ENCODE measurements at regions not wholly inside any gene's neighbourhood (a gene's known extent, or its start where the extent isn't known, plus 50 kb on each side); places are given as distances from the start of the nearest gene placed in this dataset.

DNA sequence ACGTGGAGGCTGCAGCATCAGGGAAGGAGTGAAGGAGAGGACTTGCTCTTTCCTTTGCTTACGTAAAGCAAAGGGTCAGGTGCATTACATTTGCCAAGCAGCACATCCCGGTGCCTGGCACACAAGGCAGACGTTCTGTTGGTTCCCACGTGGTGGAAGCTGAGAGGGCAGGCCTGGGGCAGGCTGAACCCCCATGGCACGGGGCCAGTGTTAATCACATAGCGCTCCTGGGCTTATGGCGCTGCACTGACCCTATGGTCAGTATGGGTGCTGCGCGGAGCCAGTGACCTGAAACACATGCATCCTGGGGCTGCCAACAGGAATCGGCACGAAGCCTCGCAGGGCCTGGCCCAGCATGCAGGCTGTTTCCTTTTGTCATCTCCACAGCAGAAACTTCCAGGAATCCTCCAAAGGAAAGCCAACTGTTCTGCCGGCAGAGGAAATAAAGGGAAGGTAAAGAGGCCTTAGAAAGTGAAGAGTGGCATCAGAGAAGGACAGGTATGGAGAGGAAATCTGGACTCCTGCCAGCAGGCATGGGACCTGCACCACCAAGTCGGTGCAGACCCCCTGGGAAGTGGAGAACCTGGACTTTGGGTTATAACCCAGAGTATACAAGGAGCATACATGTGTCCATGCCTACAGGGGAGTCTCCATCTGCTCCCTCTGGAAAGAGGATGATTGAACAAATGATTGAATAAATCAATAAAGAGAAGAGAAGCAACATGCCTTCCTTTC lies 560.2 kb downstream of the TCERG1L start:
- Histone ChIP-seq H3K27me3 (ENCODE audit: insufficient read depth, poor library complexity, severe bottlenecking) (no peaks in the 10 kb centered on the region), H3K4me3 (replicated peaks; ENCODE audit: insufficient read depth, low read length) (no peak overlapping the region), H3K27ac (replicated peaks) (no peak overlapping the region)
- no peak for DNase-seq (ENCODE audit: low read depth in 1 of 2, low spot score in 1 of 2)
- TF ChIP-seq GABPA (IDR thresholded peaks at IDR 0.05; ENCODE audit: low read depth) (no peak), SPI1 (IDR thresholded peaks at IDR 0.05; ENCODE audit: borderline replicate concordance, low read depth) (no peak), POLR2AphosphoS5 (IDR thresholded peaks at IDR 0.05; ENCODE audit: low read depth) (no peak)
- TF ChIP-seq, protein P1, sequence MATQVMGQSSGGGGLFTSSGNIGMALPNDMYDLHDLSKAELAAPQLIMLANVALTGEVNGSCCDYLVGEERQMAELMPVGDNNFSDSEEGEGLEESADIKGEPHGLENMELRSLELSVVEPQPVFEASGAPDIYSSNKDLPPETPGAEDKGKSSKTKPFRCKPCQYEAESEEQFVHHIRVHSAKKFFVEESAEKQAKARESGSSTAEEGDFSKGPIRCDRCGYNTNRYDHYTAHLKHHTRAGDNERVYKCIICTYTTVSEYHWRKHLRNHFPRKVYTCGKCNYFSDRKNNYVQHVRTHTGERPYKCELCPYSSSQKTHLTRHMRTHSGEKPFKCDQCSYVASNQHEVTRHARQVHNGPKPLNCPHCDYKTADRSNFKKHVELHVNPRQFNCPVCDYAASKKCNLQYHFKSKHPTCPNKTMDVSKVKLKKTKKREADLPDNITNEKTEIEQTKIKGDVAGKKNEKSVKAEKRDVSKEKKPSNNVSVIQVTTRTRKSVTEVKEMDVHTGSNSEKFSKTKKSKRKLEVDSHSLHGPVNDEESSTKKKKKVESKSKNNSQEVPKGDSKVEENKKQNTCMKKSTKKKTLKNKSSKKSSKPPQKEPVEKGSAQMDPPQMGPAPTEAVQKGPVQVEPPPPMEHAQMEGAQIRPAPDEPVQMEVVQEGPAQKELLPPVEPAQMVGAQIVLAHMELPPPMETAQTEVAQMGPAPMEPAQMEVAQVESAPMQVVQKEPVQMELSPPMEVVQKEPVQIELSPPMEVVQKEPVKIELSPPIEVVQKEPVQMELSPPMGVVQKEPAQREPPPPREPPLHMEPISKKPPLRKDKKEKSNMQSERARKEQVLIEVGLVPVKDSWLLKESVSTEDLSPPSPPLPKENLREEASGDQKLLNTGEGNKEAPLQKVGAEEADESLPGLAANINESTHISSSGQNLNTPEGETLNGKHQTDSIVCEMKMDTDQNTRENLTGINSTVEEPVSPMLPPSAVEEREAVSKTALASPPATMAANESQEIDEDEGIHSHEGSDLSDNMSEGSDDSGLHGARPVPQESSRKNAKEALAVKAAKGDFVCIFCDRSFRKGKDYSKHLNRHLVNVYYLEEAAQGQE (IDR thresholded peaks at IDR 0.05; ENCODE audit: insufficient replicate concordance, low read depth): no peak
- TF ChIP-seq, protein P2, sequence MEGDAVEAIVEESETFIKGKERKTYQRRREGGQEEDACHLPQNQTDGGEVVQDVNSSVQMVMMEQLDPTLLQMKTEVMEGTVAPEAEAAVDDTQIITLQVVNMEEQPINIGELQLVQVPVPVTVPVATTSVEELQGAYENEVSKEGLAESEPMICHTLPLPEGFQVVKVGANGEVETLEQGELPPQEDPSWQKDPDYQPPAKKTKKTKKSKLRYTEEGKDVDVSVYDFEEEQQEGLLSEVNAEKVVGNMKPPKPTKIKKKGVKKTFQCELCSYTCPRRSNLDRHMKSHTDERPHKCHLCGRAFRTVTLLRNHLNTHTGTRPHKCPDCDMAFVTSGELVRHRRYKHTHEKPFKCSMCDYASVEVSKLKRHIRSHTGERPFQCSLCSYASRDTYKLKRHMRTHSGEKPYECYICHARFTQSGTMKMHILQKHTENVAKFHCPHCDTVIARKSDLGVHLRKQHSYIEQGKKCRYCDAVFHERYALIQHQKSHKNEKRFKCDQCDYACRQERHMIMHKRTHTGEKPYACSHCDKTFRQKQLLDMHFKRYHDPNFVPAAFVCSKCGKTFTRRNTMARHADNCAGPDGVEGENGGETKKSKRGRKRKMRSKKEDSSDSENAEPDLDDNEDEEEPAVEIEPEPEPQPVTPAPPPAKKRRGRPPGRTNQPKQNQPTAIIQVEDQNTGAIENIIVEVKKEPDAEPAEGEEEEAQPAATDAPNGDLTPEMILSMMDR (IDR thresholded peaks at IDR 0.05; ENCODE audit: insufficient read depth, low read length): no peak

DNA sequence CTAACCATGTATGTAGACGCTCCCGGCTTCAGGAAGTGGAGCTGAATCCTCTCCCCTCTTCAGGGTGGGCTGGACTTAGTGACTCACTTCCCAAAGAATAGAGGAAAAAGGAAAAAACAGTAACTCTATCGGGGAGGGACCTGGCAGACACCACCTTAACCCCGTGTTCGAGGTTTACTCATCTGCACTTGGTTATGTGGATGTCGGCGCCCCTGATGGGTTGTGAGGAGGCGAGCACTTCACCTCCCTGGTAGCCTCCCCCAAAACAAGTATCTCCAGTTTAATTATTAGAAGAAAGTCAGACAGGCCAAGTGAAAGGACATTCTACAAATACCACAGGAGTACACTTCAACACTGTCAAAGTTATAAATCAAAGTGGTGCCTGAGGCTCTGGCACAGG lies 559.7 kb downstream of the TCERG1L start:
- Histone ChIP-seq H3K27ac (replicated peaks) (no peak overlapping the region), H3K4me3 (replicated peaks; ENCODE audit: insufficient read depth, low read length) (no peak overlapping the region), H3K27me3 (ENCODE audit: insufficient read depth, poor library complexity, severe bottlenecking) (no peaks in the 10 kb centered on the region)
- TF ChIP-seq SPI1 (IDR thresholded peaks at IDR 0.05; ENCODE audit: borderline replicate concordance, low read depth) (no peak), POLR2AphosphoS5 (IDR thresholded peaks at IDR 0.05; ENCODE audit: low read depth) (no peak), GABPA (IDR thresholded peaks at IDR 0.05; ENCODE audit: low read depth) (no peak)
- TF ChIP-seq, protein P2 (IDR thresholded peaks at IDR 0.05; ENCODE audit: insufficient read depth, low read length): no peak
- TF ChIP-seq, protein P1 (IDR thresholded peaks at IDR 0.05; ENCODE audit: insufficient replicate concordance, low read depth): no peak
- no peak for DNase-seq (ENCODE audit: low read depth in 1 of 2, low spot score in 1 of 2)

DNA sequence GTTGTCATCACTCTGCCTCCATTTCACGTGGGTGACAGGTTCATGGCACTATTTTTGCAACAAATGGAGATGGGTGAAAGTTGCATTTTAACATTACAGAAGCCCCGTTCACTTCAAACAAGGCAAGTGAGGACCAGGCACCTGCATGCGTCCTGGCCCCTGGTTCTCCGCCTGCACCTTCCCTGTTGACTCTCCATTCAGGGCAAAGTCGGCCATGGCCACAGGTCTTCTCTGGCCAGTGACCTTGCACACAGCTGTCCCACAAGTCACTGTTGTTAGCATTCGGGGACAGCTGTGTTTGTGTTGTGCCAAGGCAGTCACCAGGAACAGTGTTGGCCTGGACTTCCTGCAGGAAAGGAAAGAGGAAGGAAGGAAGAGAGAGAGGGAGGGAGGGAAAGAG lies 554.9 kb downstream of the TCERG1L start:
- DNase-seq (ENCODE audit: low read depth in 1 of 2, low spot score in 1 of 2): no peak
- Histone ChIP-seq H3K4me3 (replicated peaks; ENCODE audit: insufficient read depth, low read length) (no peak overlapping the region), H3K27me3 (ENCODE audit: insufficient read depth, poor library complexity, severe bottlenecking) (no peaks in the 10 kb centered on the region), H3K27ac (replicated peaks) (no peak overlapping the region)
- TF ChIP-seq GABPA (IDR thresholded peaks at IDR 0.05; ENCODE audit: low read depth) (no peak), POLR2AphosphoS5 (IDR thresholded peaks at IDR 0.05; ENCODE audit: low read depth) (no peak), SPI1 (IDR thresholded peaks at IDR 0.05; ENCODE audit: borderline replicate concordance, low read depth) (no peak)
- TF ChIP-seq, protein P2 (IDR thresholded peaks at IDR 0.05; ENCODE audit: insufficient read depth, low read length): no peak
- TF ChIP-seq, protein P1 (IDR thresholded peaks at IDR 0.05; ENCODE audit: insufficient replicate concordance, low read depth): no peak
